Activated CD8-positive, alpha-beta memory T cell treated with anti-CD3 and anti-CD28 coated beads, Interleukin-2, amount 50 U/mL, for 1 hour (primary cell): ENCODE measurements at regions not wholly inside any gene's neighbourhood (a gene's known extent, or its start where the extent isn't known, plus 50 kb on each side); places are given as distances from the start of the nearest gene placed in this dataset.
"Not testable (repeated sequence)": the region's sequence is repeated elsewhere in the genome, so short reads cannot be mapped to it uniquely, and the experiment has no call there.

ENCODE experiments used
- DNase-seq: peaks from one replicate; pipeline ENCODE4 v3.0.0-alpha.2; 2020; ENCODE audit errors: extremely low read depth

- no peak for DNase-seq
These were observed 351.7 kb downstream of the CDC5L start for GRCh38 chr6:44739181-44739580.

DNA sequence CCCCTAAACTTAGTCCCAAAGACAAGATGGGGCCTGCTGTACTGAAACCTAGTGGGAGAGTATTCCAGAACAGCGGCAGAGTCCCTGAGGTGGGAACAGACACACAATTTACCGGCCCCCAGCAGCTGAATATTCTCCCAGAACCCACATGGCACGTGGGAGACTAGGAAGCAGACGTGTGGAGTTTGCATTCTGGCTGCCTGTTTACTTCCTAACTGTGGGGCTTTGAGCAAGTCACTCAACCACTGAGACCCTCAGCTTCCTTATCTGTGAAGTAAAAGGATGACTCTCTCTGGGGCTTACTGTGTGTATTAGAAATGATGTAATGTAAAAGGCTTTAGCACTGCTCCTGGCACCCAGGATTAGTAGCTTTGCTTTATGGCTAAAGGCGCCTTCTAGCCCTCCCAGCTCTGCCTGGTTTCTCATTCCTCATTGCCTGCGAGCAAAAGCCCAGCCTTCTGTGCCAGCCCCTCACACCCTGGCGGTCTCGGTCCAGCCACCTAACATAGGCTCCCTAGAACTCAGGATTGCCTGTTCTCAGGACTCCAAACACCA, 353.1 kb downstream of the CDC5L start:
- DNase-seq = no peak

DNA sequence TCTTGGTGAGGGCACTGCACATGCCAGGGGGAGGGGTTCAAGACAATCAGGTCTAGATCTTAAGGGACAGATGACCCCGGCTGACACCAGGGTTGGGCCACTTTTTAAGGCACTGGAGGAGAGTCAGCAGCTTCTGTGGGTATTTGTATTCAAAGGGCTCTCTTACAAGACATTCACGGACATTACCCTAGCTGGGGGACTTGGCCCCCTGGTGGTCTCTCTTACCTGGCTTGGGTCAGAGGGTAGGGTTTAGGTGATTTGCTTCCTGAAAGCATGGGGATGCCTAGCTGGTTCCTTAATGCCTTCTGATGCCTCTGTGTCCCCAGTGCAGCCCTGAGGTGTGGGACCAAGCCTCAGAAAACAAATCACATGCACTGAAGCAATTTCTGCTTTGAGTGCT, 354.7 kb downstream of the CDC5L start:
- no peak for DNase-seq

- DNase-seq = no peak
These were observed 355.4 kb downstream of the CDC5L start for GRCh38 chr6:44742828-44743372.

DNA sequence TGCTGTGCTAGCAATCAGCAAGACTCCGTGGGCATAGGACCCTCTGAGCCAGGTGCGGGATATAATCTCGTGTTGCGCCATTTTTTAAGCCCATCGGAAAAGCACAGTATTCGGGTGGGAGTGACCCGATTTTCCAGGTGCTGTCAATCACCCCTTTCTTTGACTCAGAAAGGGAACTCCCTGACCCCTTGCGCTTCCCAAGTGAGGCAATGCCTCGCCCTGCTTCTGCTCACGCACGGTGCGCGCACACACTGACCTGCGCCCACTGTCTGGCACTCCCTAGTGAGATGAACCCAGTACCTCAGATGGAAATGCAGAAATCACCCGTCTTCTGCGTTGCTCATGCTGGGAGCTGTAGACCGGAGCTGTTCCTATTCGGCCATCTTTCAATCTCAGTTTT, 372.6 kb downstream of the CDC5L start:
- DNase-seq = not testable (repeated sequence)

- no peak for DNase-seq
These were observed 373.5 kb downstream of the CDC5L start for GRCh38 chr6:44761046-44761445.

GRCh38 chr6:44762496-44762895, 375.0 kb downstream of the CDC5L start:
- no peak for DNase-seq

- DNase-seq = no peak
These were observed 384.3 kb downstream of the CDC5L start for GRCh38 chr6:44771647-44772415.

- DNase-seq = no peak
These were observed 385.3 kb downstream of the CDC5L start for GRCh38 chr6:44772838-44773237.

- no peak for DNase-seq
These were observed 387.6 kb downstream of the CDC5L start for GRCh38 chr6:44775121-44775520.

GRCh38 chr6:44776344-44776743, 388.8 kb downstream of the CDC5L start:
- DNase-seq = no peak

- DNase-seq = no peak
These were observed 391.0 kb downstream of the CDC5L start for GRCh38 chr6:44778513-44778912.
